ENCODE measurements at regions not wholly inside any gene's neighbourhood (a gene's known extent, or its start where the extent isn't known, plus 50 kb on each side); places are given as distances from the start of the nearest gene placed in this dataset.

- Histone ChIP-seq H4K5ac (ENCODE audit: insufficient read length, low read depth, low read length) (no peak overlapping the region), H3K18ac (ENCODE audit: extremely low read depth, low read length) (no peak overlapping the region), H2BK15ac (ENCODE audit: low read length) (no peak overlapping the region), H3K27me3 (replicated peaks in 1 of 4; ENCODE audit: control insufficient read depth in 3 of 4, extremely low read depth in 1 of 4, insufficient read depth in 3 of 4, low read length in 3 of 4) (no peaks in the 10 kb centered on the region), H4K91ac (replicated peaks; ENCODE audit: insufficient read length, low read length) (no peak overlapping the region), H3K14ac (ENCODE audit: insufficient read length) (no peak overlapping the region), H2BK5ac (ENCODE audit: low read depth, low read length) (no peak overlapping the region), H3K4ac (replicated peaks; ENCODE audit: insufficient read length, low read depth, low read length) (no peak overlapping the region), H2AK5ac (ENCODE audit: low read depth, low read length) (no peak overlapping the region), H3K4me2 (ENCODE audit: insufficient read depth in 1 of 2, low read depth in 2 of 2, low read length in 2 of 2) (no peak overlapping the region), H2BK20ac (ENCODE audit: low read length) (no peak overlapping the region), H2AFZ (ENCODE audit: low read length) (no peak overlapping the region), H3K36me3 (ENCODE audit: control insufficient read depth in 2 of 4, insufficient read depth in 4 of 4, low read length in 3 of 4) (no peaks in the 10 kb centered on the region), H3K56ac (replicated peaks; ENCODE audit: insufficient read length, low read depth, low read length) (no peak overlapping the region), H2BK12ac (ENCODE audit: low read depth, low read length) (no peak overlapping the region), H3K23ac (ENCODE audit: insufficient read length) (no peak overlapping the region), H4K8ac (ENCODE audit: extremely low read depth, insufficient read depth, low read length) (no peak overlapping the region), H3K4me3 (ENCODE audit: extremely low read depth in 1 of 4, insufficient read depth in 2 of 4, low read depth in 3 of 4, low read length in 4 of 4) (no peak overlapping the region), H3K4me1 (replicated peaks in 1 of 4; ENCODE audit: control insufficient read depth in 3 of 4, insufficient read depth in 4 of 4, low read length in 3 of 4) (no peaks in the 10 kb centered on the region; a peak in 1 of 7 replicates), H4K20me1 (replicated peaks in 1 of 2; ENCODE audit: control insufficient read depth in 1 of 2, insufficient read depth in 2 of 2, low read length in 2 of 2) (no peaks in the 10 kb centered on the region), H3K79me2 (ENCODE audit: control insufficient read depth in 1 of 2, insufficient read depth in 2 of 2, low read length in 2 of 2) (no peaks in the 10 kb centered on the region), H3K23me2 (ENCODE audit: low read depth, low read length) (no peaks in the 10 kb centered on the region), H3K27ac (ENCODE audit: low read depth, low read length) (no peak overlapping the region), H3K9ac (replicated peaks in 1 of 4; ENCODE audit: extremely low read depth in 1 of 4, low read depth in 3 of 4, low read length in 3 of 4) (no peak overlapping the region), H3K9me3 (ENCODE audit: insufficient read depth in 2 of 2, low read depth in 1 of 2, low read length in 1 of 2) (peaks cover 0 to 3% of the 10 kb centered on the region in 2 experiments; a peak in 1 of 4 replicates), H3K79me1 (ENCODE audit: low read depth, low read length) (no peaks in the 10 kb centered on the region), H2BK120ac (replicated peaks; ENCODE audit: low read depth, low read length) (no peak overlapping the region)
- WGBS, 2 experiments (ENCODE audit: extremely low coverage in 1 of 2, insufficient coverage in 1 of 2, insufficient read length in 1 of 2, insufficient replicate concordance in 2 of 2, low coverage in 1 of 2, low lambda C conversion rate in 2 of 2, missing lambda C conversion rate in 1 of 2): 94% methylated on average over 1 of the region's 1 CpG; no CpG with 5 or more reads in 1 of the 2 experiments
- DNase-seq (ENCODE audit: low read depth in 1 of 2, low spot score in 2 of 2): no peak
- FAIRE-seq: no peak
- ChIA-PET CTCF (ENCODE audit: partially characterized antibody) (no interaction called here), POLR2A (ENCODE audit: partially characterized antibody) (no interaction called here)
- TF ChIP-seq POLR2A (IDR thresholded peaks at IDR 0.05; ENCODE audit: control extremely low read depth in 1 of 2, low read depth in 2 of 2, low read length in 2 of 2) (no peak), SP1 (IDR thresholded peaks at IDR 0.05; ENCODE audit: low read depth, low read length) (no peak)
Observed at GRCh38 chr2:101643004-101643524, 54.4 kb upstream of the MAP4K4 start.

Data from H1 (cell line).